ENCODE measurements at regions not wholly inside any gene's neighbourhood (a gene's known extent, or its start where the extent isn't known, plus 50 kb on each side); places are given as distances from the start of the nearest gene placed in this dataset.

GRCh38 chr22:44380756-44381486, 68.2 kb upstream of the SHISAL1 start:
- Histone ChIP-seq H3K9me3 (ENCODE audit: control insufficient read depth, insufficient read depth, low read depth, low read length) (peaks cover 3% of the 10 kb centered on the region; the same call in 1 of the 2 replicates), H3K27ac (ENCODE audit: extremely low read depth, low read depth, low read length) (no peak overlapping the region), H3K4me1 (ENCODE audit: control insufficient read depth, insufficient read depth, low read length) (no peaks in the 10 kb centered on the region), H3K36me3 (ENCODE audit: control insufficient read depth in 2 of 2, insufficient read depth in 1 of 2, low read length in 2 of 2) (no peaks in the 10 kb centered on the region), H3K4me3 (ENCODE audit: low read depth, low read length) (no peak overlapping the region)
- ChIA-PET CTCF (no interaction called here), POLR2A (no interaction called here)
- TF ChIP-seq ZFP41 (tag by site-specific recombination; IDR thresholded peaks at IDR 0.05; ENCODE audit: borderline replicate concordance) (no peak), ZNF704 (tag by site-specific recombination; IDR thresholded peaks at IDR 0.05) (no peak), HOXD13 (CRISPR knock-in tag; IDR thresholded peaks at IDR 0.05; ENCODE audit: borderline replicate concordance) (no peak), BCL11A (tag by site-specific recombination; IDR thresholded peaks at IDR 0.05; ENCODE audit: low read depth) (no peak), INSM2 (tag by site-specific recombination; IDR thresholded peaks at IDR 0.05) (no peak), ZXDB (tag by site-specific recombination; IDR thresholded peaks at IDR 0.05) (no peak)

- POLR2A ChIA-PET: no interaction called here
- Histone ChIP-seq H3K9me3 (ENCODE audit: control insufficient read depth, insufficient read depth, low read depth, low read length) (peaks cover 3% of the 10 kb centered on the region; the same call in 1 of the 2 replicates), H3K4me1 (ENCODE audit: control insufficient read depth, insufficient read depth, low read length) (no peaks in the 10 kb centered on the region), H3K4me3 (ENCODE audit: low read depth, low read length) (no peak overlapping the region), H3K27ac (ENCODE audit: extremely low read depth, low read depth, low read length) (no peak overlapping the region), H3K36me3 (ENCODE audit: control insufficient read depth in 2 of 2, insufficient read depth in 1 of 2, low read length in 2 of 2) (no peaks in the 10 kb centered on the region)
- CTCF ChIA-PET: no interaction called here
- TF ChIP-seq ZNF830 (tag by site-specific recombination; IDR thresholded peaks at IDR 0.05; ENCODE audit: low read depth) (no peak), ZNF133 (tag by site-specific recombination; IDR thresholded peaks at IDR 0.05) (no peak), ZBTB44 (tag by site-specific recombination; IDR thresholded peaks at IDR 0.05) (no peak), BCL6B (tag by site-specific recombination; IDR thresholded peaks at IDR 0.05) (no peak), ZNF529 (tag by site-specific recombination; IDR thresholded peaks at IDR 0.05; ENCODE audit: insufficient replicate concordance) (no peak), ZNF169 (tag by site-specific recombination; IDR thresholded peaks at IDR 0.05) (no peak), MZF1 (tag by site-specific recombination; IDR thresholded peaks at IDR 0.05; ENCODE audit: borderline replicate concordance) (no peak), ZSCAN18 (tag by site-specific recombination; IDR thresholded peaks at IDR 0.05) (no peak), ZSCAN23 (tag by site-specific recombination; IDR thresholded peaks at IDR 0.05) (no peak), ELK4 (IDR thresholded peaks at IDR 0.05; ENCODE audit: borderline replicate concordance, low read depth, low read length) (no peak), BCL11B (tag by site-specific recombination; IDR thresholded peaks at IDR 0.05; ENCODE audit: low read depth) (no peak), REST (tag by site-specific recombination; IDR thresholded peaks at IDR 0.05) (no peak), ZNF16 (tag by site-specific recombination; IDR thresholded peaks at IDR 0.05; ENCODE audit: low read depth) (no peak)
These were observed 67.3 kb upstream of the SHISAL1 start for GRCh38 chr22:44379817-44380755.
